CD14-positive monocyte (primary cell): ENCODE measurements at regions not wholly inside any gene's neighbourhood (a gene's known extent, or its start where the extent isn't known, plus 50 kb on each side); places are given as distances from the start of the nearest gene placed in this dataset.

Source experiments
- DNase-seq, 3 donors: peaks; one replicate each; pipeline ENCODE4 v3.0.0-alpha.2; 2011 to 2022
- H2AFZ ChIP-seq: 2 replicates; pipeline ENCODE4 v1.6.0; 2012; ENCODE audit warnings: mild to moderate bottlenecking, low read depth, low read length, inconsistent platforms; ENCODE audit not compliant: insufficient read depth, poor library complexity, severe bottlenecking
- H3K27ac ChIP-seq, 2 donors: 1 replicate in 1 of 2; 2 replicates in 1 of 2; pipeline ENCODE4 v1.5.1; 2012 to 2013; ENCODE audit warnings: low read length in 2 of 2, control low read depth in 1 of 2, inconsistent platforms in 1 of 2, low read depth in 1 of 2, mild to moderate bottlenecking in 1 of 2
- H3K27me3 ChIP-seq, 2 donors: one replicate each; pipeline versions ENCODE4 v1.6.0 to v1.6.1; 2011 to 2013; ENCODE audit warnings: low read length in 2 of 2; ENCODE audit not compliant: control insufficient read depth in 2 of 2, insufficient read depth in 2 of 2
- H3K36me3 ChIP-seq, 2 donors: replicated peaks in 1 of 2; 1 replicate in 1 of 2; 2 replicates in 1 of 2; pipeline versions ENCODE4 v1.5.1 to v1.6.1; 2012 to 2013; ENCODE audit warnings: low read length in 2 of 2, control low read depth in 1 of 2, inconsistent platforms in 1 of 2, mild to moderate bottlenecking in 1 of 2; ENCODE audit not compliant: insufficient read depth in 2 of 2, control insufficient read depth in 1 of 2
- H3K4me1 ChIP-seq, 2 donors: 1 replicate in 1 of 2; 2 replicates in 1 of 2; pipeline versions ENCODE4 v1.5.1 to v1.6.1; 2012 to 2013; ENCODE audit warnings: low read length in 2 of 2, control low read depth in 1 of 2, inconsistent platforms in 1 of 2, mild to moderate bottlenecking in 1 of 2, moderate library complexity in 1 of 2; ENCODE audit not compliant: insufficient read depth in 2 of 2, control insufficient read depth in 1 of 2
- H3K4me2 ChIP-seq: replicated peaks from 2 replicates; pipeline ENCODE3; 2012; ENCODE audit warnings: low read length, moderate library complexity, mild to moderate bottlenecking; ENCODE audit not compliant: poor library complexity, severe bottlenecking; ENCODE audit errors: extremely low read depth
- H3K4me3 ChIP-seq, 3 experiments: fragments of 200-600 bp in 1 of 3; sonication (generic) in 1 of 3; replicated peaks in 1 of 3; 1 replicate in 2 of 3; 2 replicates in 1 of 3; pipeline ENCODE4 v1.5.1; 2011 to 2013; ENCODE audit warnings: low read length in 3 of 3, mild to moderate bottlenecking in 3 of 3, control low read depth in 2 of 3, low read depth in 2 of 3, inconsistent platforms in 1 of 3, moderate library complexity in 1 of 3
- H3K79me2 ChIP-seq: 2 replicates; pipeline ENCODE4 v1.6.0; 2012; ENCODE audit warnings: mild to moderate bottlenecking, control low read depth, inconsistent platforms, low read length, moderate library complexity; ENCODE audit not compliant: insufficient read depth
- H3K9ac ChIP-seq: 2 replicates; pipeline ENCODE4 v1.6.0; 2017; ENCODE audit warnings: low read length, mild to moderate bottlenecking; ENCODE audit not compliant: insufficient read depth, poor library complexity, severe bottlenecking
- H3K9me3 ChIP-seq, 2 donors: replicated peaks in 1 of 2; 1 replicate in 1 of 2; 2 replicates in 1 of 2; pipeline versions ENCODE4 v1.5.1 to v1.6.1; 2012 to 2013; ENCODE audit warnings: low read length in 2 of 2, control low read depth in 1 of 2; ENCODE audit not compliant: control insufficient read depth in 1 of 2, insufficient read depth in 1 of 2
- H4K20me1 ChIP-seq: 2 replicates; pipeline ENCODE4 v1.6.0; 2012; ENCODE audit warnings: mild to moderate bottlenecking, low read length, control low read depth, moderate library complexity; ENCODE audit not compliant: insufficient read depth
- H3K27ac Mint-ChIP-seq, 7 donors: one replicate each; pipeline ENCODE4 v1.8.0; 2020; ENCODE audit warnings: mild to moderate bottlenecking in 7 of 7, mixed read lengths in 7 of 7, moderate library complexity in 6 of 7, inconsistent platforms in 2 of 7
- H3K27me3 Mint-ChIP-seq, 3 donors: one replicate each; pipeline ENCODE4 v1.8.0; 2021 to 2022; ENCODE audit warnings: low read depth in 3 of 3, mild to moderate bottlenecking in 3 of 3, mixed read lengths in 3 of 3, moderate library complexity in 3 of 3, inconsistent platforms in 1 of 3
- H3K36me3 Mint-ChIP-seq, 2 donors: one replicate each; pipeline ENCODE4 v1.8.0; 2020; ENCODE audit warnings: mixed read lengths in 2 of 2, inconsistent platforms in 1 of 2, mild to moderate bottlenecking in 1 of 2
- H3K4me1 Mint-ChIP-seq: one replicate; pipeline ENCODE4 v1.8.0; 2020; ENCODE audit warnings: mild to moderate bottlenecking, mixed read lengths
- H3K4me3 Mint-ChIP-seq, 2 donors: one replicate each; pipeline ENCODE4 v1.8.0; 2020; ENCODE audit warnings: mild to moderate bottlenecking in 2 of 2, mixed read lengths in 2 of 2, moderate library complexity in 1 of 2
- H3K9me3 Mint-ChIP-seq, 7 donors: one replicate each; pipeline ENCODE4 v1.8.0; 2020 to 2022; ENCODE audit warnings: mixed read lengths in 7 of 7, mild to moderate bottlenecking in 6 of 7, moderate library complexity in 6 of 7, inconsistent platforms in 2 of 7
- WGBS: methylation state at CpG from one replicate; pipeline ENCODE4 v1.1.5; 2013; ENCODE audit warnings: missing lambda C conversion rate; ENCODE audit not compliant: insufficient coverage; 5-methylcytosine and 5-hydroxymethylcytosine counted together
- intact Hi-C, 2 donors: fragments of 100-400 bp; cut with micrococcal nuclease; formaldehyde crosslinking; loops; one replicate each; pipeline versions ENCODE4 v1.15.0 to v1.15.1; 2023
- TF ChIP-seq, protein P1 (sequence below): fragments of 200-600 bp; IDR thresholded peaks from one replicate; pipeline ENCODE4 v1.8.0; 2022; ENCODE audit warnings: antibody characterized with exemption, mild to moderate bottlenecking

DNA sequence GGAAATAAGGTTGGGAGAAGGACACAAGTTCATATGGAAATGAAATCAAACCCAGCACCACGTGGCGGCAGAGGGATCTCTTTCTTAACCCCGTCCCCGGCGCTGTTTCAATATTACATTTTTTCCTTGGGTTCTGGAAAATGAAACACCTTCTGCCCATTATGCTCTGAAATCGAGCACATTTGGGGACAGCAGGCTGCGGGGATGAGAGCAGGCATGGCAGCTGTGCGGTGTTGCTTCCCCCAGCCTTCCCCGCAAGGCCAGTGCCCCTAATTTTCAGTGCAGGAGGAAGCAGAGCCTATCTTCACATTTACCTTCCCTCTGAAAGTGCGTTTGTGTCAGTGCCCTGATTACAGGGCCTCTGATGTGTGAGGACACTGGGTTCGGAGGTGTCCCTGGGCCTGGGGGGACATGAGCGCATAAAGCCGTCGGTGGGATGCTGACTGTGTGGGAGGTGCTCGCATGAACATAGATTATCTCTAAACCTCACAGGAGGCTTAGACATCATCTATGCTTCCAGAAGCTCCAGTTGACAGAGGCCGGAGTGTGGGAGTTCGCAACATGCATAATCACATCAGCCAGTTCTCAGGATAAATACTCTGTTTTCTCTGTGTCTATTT lies 921.3 kb downstream of the BRD1 start:
- 88% methylated on average over 10 of the region's 17 CpGs for WGBS

DNA sequence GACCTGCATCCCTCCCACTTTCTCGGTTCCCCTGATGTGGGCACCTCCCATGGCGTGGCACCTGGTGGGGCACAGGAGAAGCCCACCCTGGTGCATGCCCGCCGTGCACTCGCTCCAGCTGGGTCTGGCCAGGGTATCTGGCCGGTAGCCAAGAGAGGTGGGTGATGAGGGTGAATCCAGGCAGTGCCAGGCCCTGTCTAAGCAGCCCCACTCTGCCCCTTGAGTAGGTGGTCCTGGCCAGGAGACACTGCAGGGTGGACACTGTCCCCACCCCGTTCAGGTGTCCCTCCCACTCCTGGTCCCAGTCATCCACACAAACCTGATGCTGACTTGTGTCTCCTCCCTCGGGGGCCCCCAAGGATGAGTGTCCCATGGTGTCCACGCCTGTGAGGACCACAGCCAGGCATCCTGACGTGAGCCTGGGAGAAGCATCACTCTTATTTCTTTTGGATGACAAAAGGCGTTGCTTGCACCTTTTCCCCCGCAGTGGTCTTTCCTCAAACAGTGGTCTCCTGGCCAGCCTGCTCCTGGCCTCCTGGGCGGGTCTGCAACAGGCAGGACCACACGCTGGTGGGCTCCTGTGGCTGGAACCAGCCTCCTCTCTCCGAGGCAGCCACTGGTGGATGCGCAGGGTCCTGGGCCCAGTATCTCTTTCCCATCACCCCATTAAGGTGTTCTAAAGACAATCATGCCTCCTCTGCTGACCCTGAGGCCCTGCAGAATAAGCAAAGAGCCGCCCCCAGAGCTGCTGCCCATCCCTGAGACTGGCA lies 922.3 kb downstream of the BRD1 start:
- Histone ChIP-seq H3K4me3 (no peak overlapping the region), H2AFZ (no peak overlapping the region), H3K79me2 (no peaks in the 10 kb centered on the region), H3K4me2 (no peak overlapping the region), H3K4me1 (no peaks in the 10 kb centered on the region), H3K27me3 (no peaks in the 10 kb centered on the region), H3K9me3 (no peaks in the 10 kb centered on the region), H4K20me1 (no peaks in the 10 kb centered on the region), H3K27ac (no peak overlapping the region), H3K9ac (no peak overlapping the region), H3K36me3 (no peaks in the 10 kb centered on the region)
- 81% methylated on average over 13 of the region's 17 CpGs for WGBS
- Mint-ChIP-seq H3K27me3 (peaks cover 3 to 11% (median 7%) of the 10 kb centered on the region in 3 donors), H3K4me3 (no peak overlapping the region), H3K4me1 (no peaks in the 10 kb centered on the region), H3K36me3 (no peaks in the 10 kb centered on the region), H3K27ac (peak overlapping the region in 1 of 7 donors; percentile 12), H3K9me3 (no peaks in the 10 kb centered on the region)
- intact Hi-C loops = no loop called here
- TF ChIP-seq, protein P1, sequence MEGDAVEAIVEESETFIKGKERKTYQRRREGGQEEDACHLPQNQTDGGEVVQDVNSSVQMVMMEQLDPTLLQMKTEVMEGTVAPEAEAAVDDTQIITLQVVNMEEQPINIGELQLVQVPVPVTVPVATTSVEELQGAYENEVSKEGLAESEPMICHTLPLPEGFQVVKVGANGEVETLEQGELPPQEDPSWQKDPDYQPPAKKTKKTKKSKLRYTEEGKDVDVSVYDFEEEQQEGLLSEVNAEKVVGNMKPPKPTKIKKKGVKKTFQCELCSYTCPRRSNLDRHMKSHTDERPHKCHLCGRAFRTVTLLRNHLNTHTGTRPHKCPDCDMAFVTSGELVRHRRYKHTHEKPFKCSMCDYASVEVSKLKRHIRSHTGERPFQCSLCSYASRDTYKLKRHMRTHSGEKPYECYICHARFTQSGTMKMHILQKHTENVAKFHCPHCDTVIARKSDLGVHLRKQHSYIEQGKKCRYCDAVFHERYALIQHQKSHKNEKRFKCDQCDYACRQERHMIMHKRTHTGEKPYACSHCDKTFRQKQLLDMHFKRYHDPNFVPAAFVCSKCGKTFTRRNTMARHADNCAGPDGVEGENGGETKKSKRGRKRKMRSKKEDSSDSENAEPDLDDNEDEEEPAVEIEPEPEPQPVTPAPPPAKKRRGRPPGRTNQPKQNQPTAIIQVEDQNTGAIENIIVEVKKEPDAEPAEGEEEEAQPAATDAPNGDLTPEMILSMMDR = no peak
- no peak for DNase-seq

More for the DNA sequence above, 921.3 kb downstream of the BRD1 start:
- H3K36me3 Mint-ChIP-seq = no peaks in the 10 kb centered on the region
- no peak overlapping the region for H3K4me3 Mint-ChIP-seq
- DNase-seq = no peak
- H3K27ac Mint-ChIP-seq = no peak overlapping the region
- no peaks in the 10 kb centered on the region for H3K79me2 ChIP-seq
- no peak overlapping the region for H3K4me2 ChIP-seq
- H3K27me3 ChIP-seq = no peaks in the 10 kb centered on the region
- no peak overlapping the region for H3K27ac ChIP-seq
- no peak overlapping the region for H2AFZ ChIP-seq
- H3K36me3 ChIP-seq = no peaks in the 10 kb centered on the region
- no peak overlapping the region for H3K4me3 ChIP-seq
- peaks cover 0 to 3% (median 0%) of the 10 kb centered on the region in 7 donors for H3K9me3 Mint-ChIP-seq
- H3K4me1 Mint-ChIP-seq = no peaks in the 10 kb centered on the region
- no peaks in the 10 kb centered on the region for H3K4me1 ChIP-seq
- TF ChIP-seq, protein P1 = no peak
- peaks cover 3 to 16% (median 10%) of the 10 kb centered on the region in 3 donors for H3K27me3 Mint-ChIP-seq
- no peaks in the 10 kb centered on the region for H3K9me3 ChIP-seq
- no peaks in the 10 kb centered on the region for H4K20me1 ChIP-seq
- intact Hi-C loops = no loop called here
- H3K9ac ChIP-seq = no peak overlapping the region
